Kidney epithelial cell (primary cell): ENCODE measurements at regions not wholly inside any gene's neighbourhood (a gene's known extent, or its start where the extent isn't known, plus 50 kb on each side); places are given as distances from the start of the nearest gene placed in this dataset.

Experiments used
- DNase-seq: peaks from one replicate; pipeline ENCODE4 v3.0.0-alpha.2; 2010; ENCODE audit warnings: low read depth
- H3K27me3 ChIP-seq: 2 replicates; pipeline ENCODE4 v1.6.0; 2011; ENCODE audit warnings: low read length; ENCODE audit not compliant: control insufficient read depth, insufficient read depth
- H3K36me3 ChIP-seq: 2 replicates; pipeline ENCODE4 v1.5.1; 2011; ENCODE audit warnings: low read length; ENCODE audit not compliant: control insufficient read depth, insufficient read depth
- H3K4me3 ChIP-seq: 2 replicates; pipeline ENCODE4 v1.5.1; 2011; ENCODE audit warnings: low read depth, mild to moderate bottlenecking, control low read depth, low read length
- CTCF ChIP-seq: IDR thresholded peaks from 2 replicates; pipeline ENCODE4 v1.5.1; 2011; ENCODE audit warnings: mild to moderate bottlenecking, moderate library complexity, low read length, control low read depth, inconsistent platforms; ENCODE audit not compliant: insufficient read depth, poor library complexity, severe bottlenecking

GRCh38 chr18:27249933-27250332, 64.8 kb upstream of the CHST9 start:
- no peak for TF ChIP-seq CTCF
- DNase-seq: no peak
- no peak overlapping the region for H3K4me3 ChIP-seq
- no peaks in the 10 kb centered on the region for H3K27me3 ChIP-seq
- no peaks in the 10 kb centered on the region for H3K36me3 ChIP-seq

- Histone ChIP-seq H3K36me3 (no peaks in the 10 kb centered on the region), H3K4me3 (no peak overlapping the region), H3K27me3 (no peaks in the 10 kb centered on the region)
- TF ChIP-seq CTCF: no peak
- DNase-seq: no peak
These were observed 59.2 kb upstream of the CHST9 start for GRCh38 chr18:27244259-27244658.

GRCh38 chr18:27242392-27243047, 57.4 kb upstream of the CHST9 start:
- Histone ChIP-seq H3K27me3 (no peaks in the 10 kb centered on the region), H3K36me3 (no peaks in the 10 kb centered on the region), H3K4me3 (no peak overlapping the region)
- DNase-seq: no peak
- no peak for TF ChIP-seq CTCF

- no peaks in the 10 kb centered on the region for H3K27me3 ChIP-seq
- DNase-seq: no peak
- TF ChIP-seq CTCF: no peak
- H3K36me3 ChIP-seq: no peaks in the 10 kb centered on the region
- no peak overlapping the region for H3K4me3 ChIP-seq
These were observed 55.3 kb upstream of the CHST9 start for GRCh38 chr18:27240383-27240782.

- no peak for DNase-seq
- TF ChIP-seq CTCF: no peak
- H3K27me3 ChIP-seq: no peaks in the 10 kb centered on the region
- H3K4me3 ChIP-seq: no peak overlapping the region
- H3K36me3 ChIP-seq: no peaks in the 10 kb centered on the region
These were observed 54.6 kb upstream of the CHST9 start for GRCh38 chr18:27239669-27240068.

- DNase-seq: no peak
- Histone ChIP-seq H3K36me3 (no peaks in the 10 kb centered on the region), H3K27me3 (no peaks in the 10 kb centered on the region)
These were observed 50.2 kb upstream of the CHST9 start for GRCh38 chr18:27235218-27235870.

More at GRCh38 chr18:27235218-27235870, 50.2 kb upstream of the CHST9 start:
- no peak for TF ChIP-seq CTCF
- no peak overlapping the region for H3K4me3 ChIP-seq
